Transverse colon (tissue), 4 donors: ENCODE measurements at regions not wholly inside any gene's neighbourhood (a gene's known extent, or its start where the extent isn't known, plus 50 kb on each side); places are given as distances from the start of the nearest gene placed in this dataset.

Experiments used
- DNase-seq: peaks from one replicate; pipeline ENCODE4 v3.0.0-alpha.2; 2019
- H3K27ac ChIP-seq, 4 donors: fragments of 200-600 bp; sonication (generic); 2 replicates each; pipeline ENCODE4 v1.5.1; 2016 to 2018; ENCODE audit warnings: inconsistent platforms in 4 of 4
- H3K27me3 ChIP-seq: fragments of 200-600 bp; sonication (generic); 2 replicates; pipeline ENCODE4 v1.5.1; 2017; ENCODE audit warnings: inconsistent platforms
- H3K36me3 ChIP-seq, 4 donors: fragments of 200-600 bp; sonication (generic); 2 replicates each; pipeline ENCODE4 v1.5.1; 2017 to 2019; ENCODE audit warnings: inconsistent platforms in 4 of 4
- H3K4me1 ChIP-seq, 4 donors: fragments of 200-600 bp; sonication (generic); 2 replicates each; pipeline ENCODE4 v1.5.1; 2017 to 2020; ENCODE audit warnings: inconsistent platforms in 4 of 4
- H3K4me3 ChIP-seq, 4 donors: fragments of 200-600 bp; sonication (generic); 1 replicate in 1 of 4; 2 replicates in 3 of 4; pipeline versions ENCODE4 v1.5.1 to v1.6.1; 2017 to 2019; ENCODE audit warnings: inconsistent platforms in 4 of 4
- H3K9me3 ChIP-seq, 2 donors: fragments of 200-600 bp; sonication (generic); 2 replicates each; pipeline ENCODE4 v1.5.1; 2017 to 2019; ENCODE audit warnings: inconsistent platforms in 2 of 2
- CTCF ChIP-seq, 5 experiments: fragments of 200-600 bp in 3 of 5; fragments of 450-650 bp in 2 of 5; sonication (generic) in 3 of 5; IDR thresholded peaks; 1 replicate in 2 of 5; 2 replicates in 3 of 5; pipeline ENCODE4 v1.5.1; 2016 to 2017; ENCODE audit warnings: antibody characterized with exemption in 5 of 5, inconsistent platforms in 3 of 5, mild to moderate bottlenecking in 2 of 5, moderate library complexity in 1 of 5
- EP300 ChIP-seq: sonication (generic); formaldehyde crosslinking; IDR thresholded peaks from one replicate; pipeline ENCODE4 v1.6.1; 2017; ENCODE audit warnings: antibody characterized with exemption, low read depth
- POLR2A ChIP-seq: fragments of 450-650 bp; IDR thresholded peaks from one replicate; pipeline ENCODE4 v1.6.1; 2016; ENCODE audit warnings: antibody characterized with exemption, mild to moderate bottlenecking, moderate library complexity
- POLR2AphosphoS5 ChIP-seq, 3 donors: sonication (generic); formaldehyde crosslinking; IDR thresholded peaks; one replicate each; pipeline ENCODE4 v1.6.1; 2016; ENCODE audit warnings: antibody characterized with exemption in 3 of 3
- WGBS, 2 donors: methylation state at CpG; one replicate each; pipeline ENCODE4 v1.1.5; 2018; ENCODE audit warnings: low coverage in 1 of 2; 5-methylcytosine and 5-hydroxymethylcytosine counted together
- in situ Hi-C, 4 donors: fragments of 200-750 bp; cut with MboI; loops; one replicate each; pipeline versions ENCODE4 v1.15.0 to v1.15.1; 2017; ENCODE audit warnings: low sequenced_read_pairs in 3 of 4, low pct_ligation_motif_present in 1 of 4, low pct_unique_long_range_greater_than_20kb in 1 of 4
- intact Hi-C: fragments of 100-400 bp; cut with DNase I; formaldehyde crosslinking; loops from one replicate; pipeline ENCODE4 v1.15.1; 2023; ENCODE audit warnings: low total_unique reads

- H3K4me3 ChIP-seq = no peak overlapping the region
- no peak for TF ChIP-seq EP300
- TF ChIP-seq POLR2AphosphoS5 (IDR thresholded peaks at IDR 0.05) = no peak
- no peak for TF ChIP-seq POLR2A
- no peak for TF ChIP-seq CTCF (IDR thresholded peaks at IDR 0.05)
- DNase-seq = no peak
- no peak overlapping the region for H3K27ac ChIP-seq
- H3K4me1 ChIP-seq = no peaks in the 10 kb centered on the region
- H3K36me3 ChIP-seq = no peaks in the 10 kb centered on the region
- H3K9me3 ChIP-seq = no peaks in the 10 kb centered on the region
- intact Hi-C loops (no loop called here), in situ Hi-C loops (no loop called here)
- no peaks in the 10 kb centered on the region for H3K27me3 ChIP-seq
- 29 to 40% methylated on average over 2 of the region's 2 CpGs for WGBS, 2 donors
Measured at GRCh38 chr5:103929338-103930013, 366.9 kb upstream of the NUDT12 start.

- Histone ChIP-seq H3K36me3 (no peaks in the 10 kb centered on the region), H3K9me3 (no peaks in the 10 kb centered on the region), H3K27me3 (no peaks in the 10 kb centered on the region), H3K4me3 (no peak overlapping the region), H3K27ac (no peak overlapping the region), H3K4me1 (no peaks in the 10 kb centered on the region)
- intact Hi-C loops (no loop called here), in situ Hi-C loops (no loop called here)
- whole genome bisulfite sequencing, 2 donors = 83 to 88% methylated on average over 1 of the region's 1 CpG
- TF ChIP-seq POLR2A = no peak
- no peak for TF ChIP-seq CTCF (IDR thresholded peaks at IDR 0.05)
- no peak for TF ChIP-seq EP300
- TF ChIP-seq POLR2AphosphoS5 (IDR thresholded peaks at IDR 0.05) = no peak
- DNase-seq = no peak
Measured at GRCh38 chr5:103927739-103928138, 365.1 kb upstream of the NUDT12 start.

- DNase-seq = no peak
- TF ChIP-seq POLR2AphosphoS5 (IDR thresholded peaks at IDR 0.05) = no peak
- TF ChIP-seq CTCF (IDR thresholded peaks at IDR 0.05) = no peak
- TF ChIP-seq POLR2A = no peak
- no peak for TF ChIP-seq EP300
- H3K27me3 ChIP-seq = no peaks in the 10 kb centered on the region
- no peaks in the 10 kb centered on the region for H3K36me3 ChIP-seq
- peaks cover 0 to 4% (median 0%) of the 10 kb centered on the region in 4 donors for H3K4me1 ChIP-seq
- intact Hi-C loops (no loop called here), in situ Hi-C loops (no loop called here)
- no peak overlapping the region for H3K27ac ChIP-seq
- no peak overlapping the region for H3K4me3 ChIP-seq
- no peaks in the 10 kb centered on the region for H3K9me3 ChIP-seq
Measured at GRCh38 chr5:103923616-103924168, 361.1 kb upstream of the NUDT12 start.

- in situ Hi-C loops (no loop called here), intact Hi-C loops (no loop called here)
- DNase-seq = no peak
- H3K36me3 ChIP-seq = no peaks in the 10 kb centered on the region
- no peaks in the 10 kb centered on the region for H3K27me3 ChIP-seq
- no peaks in the 10 kb centered on the region for H3K9me3 ChIP-seq
- no peak overlapping the region for H3K4me3 ChIP-seq
- no peak overlapping the region for H3K27ac ChIP-seq
- H3K4me1 ChIP-seq = peaks cover 0 to 4% (median 0%) of the 10 kb centered on the region in 4 donors
- TF ChIP-seq EP300 = no peak
- no peak for TF ChIP-seq POLR2AphosphoS5 (IDR thresholded peaks at IDR 0.05)
- TF ChIP-seq POLR2A = no peak
- TF ChIP-seq CTCF (IDR thresholded peaks at IDR 0.05) = no peak
Measured at GRCh38 chr5:103919506-103919905, 356.9 kb upstream of the NUDT12 start.
